ENCODE measurements at regions not wholly inside any gene's neighbourhood (a gene's known extent, or its start where the extent isn't known, plus 50 kb on each side); places are given as distances from the start of the nearest gene placed in this dataset.

- Histone ChIP-seq H3K4me1 (ENCODE audit: insufficient read depth, low read length, poor library complexity, severe bottlenecking) (no peaks in the 10 kb centered on the region), H3K4me3 (ENCODE audit: low read depth, low read length, poor library complexity, severe bottlenecking) (no peak overlapping the region), H3K9me3 (ENCODE audit: low read depth, low read length, poor library complexity, severe bottlenecking) (no peaks in the 10 kb centered on the region), H3K27me3 (replicated peaks; ENCODE audit: insufficient read depth, low read depth, low read length, poor library complexity) (no peaks in the 10 kb centered on the region), H3K36me3 (ENCODE audit: insufficient read depth, low read length, poor library complexity, severe bottlenecking) (no peaks in the 10 kb centered on the region), H3K27ac (ENCODE audit: low read depth, low read length, poor library complexity, severe bottlenecking) (no peak overlapping the region)
- ChIA-PET CTCF (no interaction called here), POLR2A (ENCODE audit: low non-redundant PET) (no interaction called here)
- no peak for DNase-seq (ENCODE audit: low spot score)
- intact Hi-C loops (cut with micrococcal nuclease; ENCODE audit: unreplicated experiment): no loop called here
- no peak for TF ChIP-seq EZH2 (IDR thresholded peaks at IDR 0.05; ENCODE audit: borderline replicate concordance, low read depth, low read length, poor library complexity, severe bottlenecking)
- no peak for TF ChIP-seq CTCF (conservative IDR thresholded peaks at IDR 0.05; ENCODE audit: low read depth, low read length)
- no TSS peak for BruUV-seq (replicated peaks)
Measured at GRCh38 chr6:6793388-6794250, 205.1 kb downstream of the LY86 start.

GRCh38 chr6:6795393-6795792 lies 206.9 kb downstream of the LY86 start:
- CTCF ChIA-PET: no interaction called here
- no peak for DNase-seq (ENCODE audit: low spot score)
- Histone ChIP-seq H3K36me3 (ENCODE audit: insufficient read depth, low read length, poor library complexity, severe bottlenecking) (no peaks in the 10 kb centered on the region), H3K9me3 (ENCODE audit: low read depth, low read length, poor library complexity, severe bottlenecking) (no peaks in the 10 kb centered on the region), H3K4me3 (ENCODE audit: low read depth, low read length, poor library complexity, severe bottlenecking) (no peak overlapping the region), H3K4me1 (ENCODE audit: insufficient read depth, low read length, poor library complexity, severe bottlenecking) (no peaks in the 10 kb centered on the region), H3K27me3 (replicated peaks; ENCODE audit: insufficient read depth, low read depth, low read length, poor library complexity) (no peaks in the 10 kb centered on the region), H3K27ac (ENCODE audit: low read depth, low read length, poor library complexity, severe bottlenecking) (no peak overlapping the region)
- TF ChIP-seq EZH2 (IDR thresholded peaks at IDR 0.05; ENCODE audit: borderline replicate concordance, low read depth, low read length, poor library complexity, severe bottlenecking): no peak
- TF ChIP-seq CTCF (conservative IDR thresholded peaks at IDR 0.05; ENCODE audit: low read depth, low read length): no peak
- intact Hi-C loops (cut with micrococcal nuclease; ENCODE audit: unreplicated experiment): no loop called here
- POLR2A ChIA-PET (ENCODE audit: low non-redundant PET): no interaction called here
- BruUV-seq (replicated peaks): no TSS peak

- Histone ChIP-seq H3K27me3 (replicated peaks; ENCODE audit: insufficient read depth, low read depth, low read length, poor library complexity) (no peaks in the 10 kb centered on the region), H3K27ac (ENCODE audit: low read depth, low read length, poor library complexity, severe bottlenecking) (no peak overlapping the region), H3K4me1 (ENCODE audit: insufficient read depth, low read length, poor library complexity, severe bottlenecking) (peaks cover 3% of the 10 kb centered on the region), H3K9me3 (ENCODE audit: low read depth, low read length, poor library complexity, severe bottlenecking) (no peaks in the 10 kb centered on the region), H3K4me3 (ENCODE audit: low read depth, low read length, poor library complexity, severe bottlenecking) (no peak overlapping the region), H3K36me3 (ENCODE audit: insufficient read depth, low read length, poor library complexity, severe bottlenecking) (no peaks in the 10 kb centered on the region)
- no peak for DNase-seq (ENCODE audit: low spot score)
- ChIA-PET POLR2A (ENCODE audit: low non-redundant PET) (no interaction called here), CTCF (no interaction called here)
- intact Hi-C loops (cut with micrococcal nuclease; ENCODE audit: unreplicated experiment): no loop called here
- no TSS peak for BruUV-seq (replicated peaks)
- no peak for TF ChIP-seq EZH2 (IDR thresholded peaks at IDR 0.05; ENCODE audit: borderline replicate concordance, low read depth, low read length, poor library complexity, severe bottlenecking)
- TF ChIP-seq CTCF (conservative IDR thresholded peaks at IDR 0.05; ENCODE audit: low read depth, low read length): no peak
Measured at GRCh38 chr6:6796818-6797217, 208.3 kb downstream of the LY86 start.
